SK-N-MC (cell line): ENCODE measurements at regions not wholly inside any gene's neighbourhood (a gene's known extent, or its start where the extent isn't known, plus 50 kb on each side); places are given as distances from the start of the nearest gene placed in this dataset.

Experiments used
- EZH2 ChIP-seq: fragments of 200-600 bp; sonication (generic); IDR thresholded peaks from one replicate; pipeline ENCODE4 v1.6.1; 2017; ENCODE audit warnings: antibody characterized with exemption
- POLR2AphosphoS5 ChIP-seq: IDR thresholded peaks from 2 replicates; pipeline ENCODE4 v1.6.1; 2012; ENCODE audit warnings: mild to moderate bottlenecking, low read depth, low read length, borderline replicate concordance

GRCh38 chr9:71544464-71544863 is 223.8 kb downstream of the CEMIP2 start:
- TF ChIP-seq EZH2, result no peak
- no peak for TF ChIP-seq POLR2AphosphoS5
